PC-9 (cell line): ENCODE measurements at regions not wholly inside any gene's neighbourhood (a gene's known extent, or its start where the extent isn't known, plus 50 kb on each side); places are given as distances from the start of the nearest gene placed in this dataset.

Source experiments
- CTCF ChIP-seq: fragments of 200-600 bp; sonication (generic); conservative IDR thresholded peaks from 2 replicates; pipeline ENCODE4 v1.6.1; 2017; ENCODE audit warnings: mixed run types, antibody characterized with exemption, mild to moderate bottlenecking, moderate library complexity
- EZH2 ChIP-seq: fragments of 200-600 bp; sonication (generic); IDR thresholded peaks from 2 replicates; pipeline ENCODE4 v1.8.0; 2017; ENCODE audit warnings: antibody characterized with exemption, low read depth

GRCh38 chr1:37399830-37400464 lies 74.4 kb upstream of the ZC3H12A start:
- TF ChIP-seq CTCF (no peak), EZH2 (no peak)
